ENCODE measurements at regions not wholly inside any gene's neighbourhood (a gene's known extent, or its start where the extent isn't known, plus 50 kb on each side); places are given as distances from the start of the nearest gene placed in this dataset.
"Not testable (repeated sequence)": the region's sequence is repeated elsewhere in the genome, so short reads cannot be mapped to it uniquely, and the experiment has no call there.

DNA sequence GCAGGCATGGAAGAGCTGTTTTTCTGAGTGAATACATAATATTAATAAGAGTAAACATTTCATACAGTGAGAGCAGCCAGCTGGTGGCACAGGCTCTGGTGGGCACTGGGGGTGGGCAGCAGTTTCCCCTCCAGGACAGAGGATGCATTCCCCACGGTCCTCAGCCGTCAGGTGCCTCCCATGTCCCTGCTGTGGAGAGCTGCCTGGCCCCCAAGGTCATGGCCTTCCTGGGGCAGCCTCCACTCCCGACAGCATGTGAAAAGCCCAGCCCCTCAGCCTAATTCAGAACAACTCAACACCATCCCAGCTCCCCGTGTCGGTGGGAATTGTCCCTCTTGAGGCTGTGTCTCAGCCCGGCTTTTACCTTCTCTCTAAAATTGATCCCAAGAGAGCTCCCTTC, 147.4 kb downstream of the GALR1 start:
- peaks cover 17% of the 10 kb centered on the region for H3K27me3 Mint-ChIP-seq
- no peaks in the 10 kb centered on the region for H3K9me3 Mint-ChIP-seq
- H3K36me3 Mint-ChIP-seq, result no peaks in the 10 kb centered on the region
- DNase-seq, result no peak
- H3K4me3 Mint-ChIP-seq, result no peak overlapping the region
- H3K27ac Mint-ChIP-seq, result no peak overlapping the region
- no peaks in the 10 kb centered on the region for H3K4me1 Mint-ChIP-seq

GRCh38 chr18:77397617-77398016, 148.0 kb downstream of the GALR1 start:
- Mint-ChIP-seq H3K4me3 (no peak overlapping the region), H3K4me1 (no peaks in the 10 kb centered on the region), H3K9me3 (no peaks in the 10 kb centered on the region), H3K36me3 (no peaks in the 10 kb centered on the region), H3K27ac (no peak overlapping the region), H3K27me3 (peaks cover 12% of the 10 kb centered on the region)
- DNase-seq, result no peak

DNA sequence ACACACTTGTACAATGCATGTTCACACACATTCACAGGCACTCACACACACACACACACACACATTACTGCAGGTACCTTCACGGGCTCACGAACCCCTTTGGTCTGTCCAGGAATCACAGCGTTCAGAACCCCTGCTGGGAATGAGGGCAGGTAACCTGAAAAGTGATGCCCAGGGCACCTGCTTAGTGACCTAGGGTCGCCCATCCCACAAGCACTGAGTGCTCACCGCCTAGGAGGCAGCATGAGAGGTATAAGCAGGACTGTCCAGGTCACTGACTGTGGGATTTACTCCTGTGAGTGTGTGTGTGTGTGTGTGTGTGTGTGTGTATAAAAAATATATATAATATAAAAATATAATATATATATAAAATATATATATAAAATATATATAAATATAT, 150.9 kb downstream of the GALR1 start:
- no peaks in the 10 kb centered on the region for H3K36me3 Mint-ChIP-seq
- H3K27ac Mint-ChIP-seq, result no peak overlapping the region
- DNase-seq, result no peak
- H3K4me3 Mint-ChIP-seq, result no peak overlapping the region
- no peaks in the 10 kb centered on the region for H3K4me1 Mint-ChIP-seq
- no peaks in the 10 kb centered on the region for H3K9me3 Mint-ChIP-seq
- no peaks in the 10 kb centered on the region for H3K27me3 Mint-ChIP-seq

DNA sequence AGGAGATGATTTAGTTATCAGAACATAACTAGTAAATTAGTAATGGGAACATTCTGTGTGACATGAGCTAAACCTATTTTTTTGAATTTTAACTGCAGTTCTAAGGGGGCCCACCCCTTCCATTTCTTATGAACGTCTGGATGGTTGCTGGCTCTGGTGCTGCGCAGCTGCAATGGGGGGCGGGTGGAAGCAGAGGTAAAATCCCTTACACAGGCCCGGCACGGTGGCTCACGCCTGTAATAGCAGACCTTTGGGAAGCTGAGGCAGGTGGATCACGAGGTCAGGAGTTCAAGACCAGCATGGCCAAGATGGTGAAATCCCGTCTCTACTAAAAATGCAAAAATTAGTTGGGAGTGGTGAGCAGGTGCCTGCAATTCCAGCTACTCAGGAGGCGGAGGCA, 151.5 kb downstream of the GALR1 start:
- no peaks in the 10 kb centered on the region for H3K4me1 Mint-ChIP-seq
- no peaks in the 10 kb centered on the region for H3K27me3 Mint-ChIP-seq
- H3K36me3 Mint-ChIP-seq, result no peaks in the 10 kb centered on the region
- DNase-seq, result no peak
- H3K9me3 Mint-ChIP-seq, result no peaks in the 10 kb centered on the region
- H3K27ac Mint-ChIP-seq, result no peak overlapping the region
- no peak overlapping the region for H3K4me3 Mint-ChIP-seq

- Mint-ChIP-seq H3K27me3 (no peaks in the 10 kb centered on the region), H3K4me1 (no peaks in the 10 kb centered on the region), H3K36me3 (no peaks in the 10 kb centered on the region)
These were observed 154.4 kb downstream of the GALR1 start for GRCh38 chr18:77403969-77404535.

DNA sequence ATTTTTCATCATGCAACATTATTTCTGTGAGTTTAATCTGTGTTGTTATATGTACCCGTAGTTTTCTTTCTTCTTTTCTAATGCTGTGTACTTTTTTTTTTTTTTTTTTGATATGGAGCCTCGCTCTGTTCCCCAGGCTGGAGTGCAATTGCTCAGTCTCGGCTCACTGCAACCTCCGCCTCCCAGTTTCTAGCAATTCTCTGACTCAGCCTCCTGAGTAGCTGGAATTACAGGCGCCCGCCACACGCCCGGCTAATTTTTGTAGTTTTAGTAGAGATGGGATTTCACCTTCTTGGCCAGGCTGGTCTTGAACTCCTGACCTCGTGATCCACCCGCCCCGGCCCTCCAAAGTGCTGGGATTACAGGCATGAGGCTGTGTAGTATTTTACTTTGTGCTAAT, 155.4 kb downstream of the GALR1 start:
- DNase-seq, result no peak
- Mint-ChIP-seq H3K36me3 (no peaks in the 10 kb centered on the region), H3K27ac (no peak overlapping the region), H3K9me3 (no peaks in the 10 kb centered on the region), H3K27me3 (no peaks in the 10 kb centered on the region), H3K4me1 (no peaks in the 10 kb centered on the region), H3K4me3 (no peak overlapping the region)

More at GRCh38 chr18:77403969-77404535, 154.4 kb downstream of the GALR1 start:
- no peaks in the 10 kb centered on the region for H3K9me3 Mint-ChIP-seq
- H3K4me3 Mint-ChIP-seq, result no peak overlapping the region
- no peak for DNase-seq
- H3K27ac Mint-ChIP-seq, result no peak overlapping the region

- Mint-ChIP-seq H3K36me3 (no peaks in the 10 kb centered on the region), H3K4me1 (no peaks in the 10 kb centered on the region), H3K4me3 (no peak overlapping the region), H3K27ac (no peak overlapping the region), H3K9me3 (no peaks in the 10 kb centered on the region), H3K27me3 (no peaks in the 10 kb centered on the region)
- no peak for DNase-seq
These were observed 158.1 kb downstream of the GALR1 start for GRCh38 chr18:77407733-77408132.

GRCh38 chr18:77421546-77421945, 171.9 kb downstream of the GALR1 start:
- H3K27me3 Mint-ChIP-seq, H3K36me3 Mint-ChIP-seq, H3K4me1 Mint-ChIP-seq, H3K9me3 Mint-ChIP-seq, H3K4me3 Mint-ChIP-seq, H3K27ac Mint-ChIP-seq, DNase-seq: not testable (repeated sequence)

DNA sequence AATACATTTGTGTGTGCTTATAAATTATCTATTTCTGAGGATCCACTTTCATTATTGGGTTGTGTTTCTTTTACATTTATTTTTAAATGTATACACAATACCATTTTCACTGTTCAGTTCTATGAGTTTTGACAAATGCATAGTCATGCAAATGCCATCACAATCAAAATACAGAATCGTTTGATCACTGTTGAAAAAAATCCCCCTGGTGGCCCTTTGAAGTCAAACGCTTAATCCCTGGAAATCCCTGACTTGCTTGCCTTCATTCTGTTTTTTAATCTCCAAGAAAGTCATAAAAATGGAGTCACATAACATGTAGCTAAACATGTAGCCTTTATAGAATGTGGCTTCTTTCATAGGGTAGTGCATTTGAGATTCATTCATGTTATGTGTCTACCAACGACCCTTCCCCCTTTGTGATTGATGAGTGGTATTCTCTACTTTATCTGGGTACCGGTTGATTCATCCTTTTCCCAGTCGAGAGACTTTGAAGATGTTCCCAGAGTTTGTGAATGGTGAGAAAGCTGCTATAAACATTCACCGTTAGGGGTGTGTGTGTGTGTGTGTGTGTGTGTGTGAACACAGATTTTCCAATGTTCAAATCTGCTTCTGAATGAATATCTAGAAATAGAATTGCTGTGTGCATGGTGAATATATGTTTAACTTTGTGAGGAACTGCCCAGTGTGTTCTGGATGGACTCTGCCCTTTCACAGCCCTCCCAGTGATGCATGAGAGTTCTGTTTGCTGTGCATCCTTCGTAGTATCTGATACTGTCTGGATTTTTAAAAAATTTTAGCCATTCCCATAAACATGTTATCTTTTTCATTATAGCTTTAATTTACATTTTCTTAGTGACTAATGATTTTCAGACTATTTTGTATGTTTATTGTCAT, 173.6 kb downstream of the GALR1 start:
- no peaks in the 10 kb centered on the region for H3K9me3 Mint-ChIP-seq
- H3K4me3 Mint-ChIP-seq, result no peak overlapping the region
- H3K4me1 Mint-ChIP-seq, result no peaks in the 10 kb centered on the region
- H3K36me3 Mint-ChIP-seq, result no peaks in the 10 kb centered on the region
- no peak overlapping the region for H3K27ac Mint-ChIP-seq
- peaks cover 11% of the 10 kb centered on the region for H3K27me3 Mint-ChIP-seq
- no peak for DNase-seq

DNA sequence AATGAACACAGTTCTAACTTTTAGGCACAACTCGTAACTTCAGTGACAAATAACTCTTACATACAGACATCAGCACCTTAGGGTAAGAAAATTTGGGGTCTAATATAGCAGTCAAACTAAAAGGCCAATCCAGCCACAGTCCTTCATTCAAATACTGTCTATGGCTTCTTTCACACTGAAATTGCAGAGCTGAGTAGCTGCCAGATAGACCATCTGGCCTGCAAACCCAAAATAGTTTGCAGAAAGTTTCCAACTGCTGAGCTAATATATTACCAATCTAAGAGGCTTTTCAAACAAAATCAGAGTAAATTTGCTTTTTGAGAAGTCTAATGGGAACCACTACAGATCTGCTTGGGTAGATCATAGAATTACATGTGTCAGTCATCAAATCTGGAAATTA, 183.4 kb downstream of the GALR1 start:
- H3K27ac Mint-ChIP-seq, result no peak overlapping the region
- no peak overlapping the region for H3K4me3 Mint-ChIP-seq
- no peak for DNase-seq
- H3K36me3 Mint-ChIP-seq, result no peaks in the 10 kb centered on the region
- peaks cover 28% of the 10 kb centered on the region for H3K27me3 Mint-ChIP-seq
- H3K9me3 Mint-ChIP-seq, result no peaks in the 10 kb centered on the region
- no peaks in the 10 kb centered on the region for H3K4me1 Mint-ChIP-seq

DNA sequence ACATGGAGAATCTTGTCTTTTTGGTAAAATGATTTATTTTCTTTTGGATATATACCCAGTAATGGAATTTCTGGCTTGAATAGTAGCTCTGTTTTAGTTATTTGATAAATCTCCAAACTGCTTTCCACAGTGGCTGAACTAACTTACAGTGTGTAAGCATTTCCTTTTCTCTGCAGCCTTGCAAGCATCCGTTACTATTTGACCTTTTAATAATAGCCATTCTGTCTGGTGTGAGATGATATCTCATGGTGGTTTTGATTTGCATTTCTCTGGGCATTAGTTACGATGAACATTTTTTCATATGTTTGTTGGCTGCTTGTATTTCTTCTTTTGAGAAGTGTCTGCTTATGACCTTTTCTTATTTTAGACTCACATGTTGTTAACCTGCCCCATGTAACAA, 190.2 kb downstream of the GALR1 start:
- H3K4me1 Mint-ChIP-seq, result no peaks in the 10 kb centered on the region
- no peaks in the 10 kb centered on the region for H3K36me3 Mint-ChIP-seq
- no peak overlapping the region for H3K27ac Mint-ChIP-seq
- H3K27me3 Mint-ChIP-seq, result peaks cover 20% of the 10 kb centered on the region
- H3K4me3 Mint-ChIP-seq, result no peak overlapping the region
- no peaks in the 10 kb centered on the region for H3K9me3 Mint-ChIP-seq
- DNase-seq, result no peak

GRCh38 chr18:77442393-77442792, 192.7 kb downstream of the GALR1 start:
- H3K9me3 Mint-ChIP-seq, result no peaks in the 10 kb centered on the region
- peaks cover 20% of the 10 kb centered on the region for H3K27me3 Mint-ChIP-seq
- H3K27ac Mint-ChIP-seq, result no peak overlapping the region
- no peaks in the 10 kb centered on the region for H3K4me1 Mint-ChIP-seq
- H3K4me3 Mint-ChIP-seq, result no peak overlapping the region
- no peaks in the 10 kb centered on the region for H3K36me3 Mint-ChIP-seq
- no peak for DNase-seq

- Mint-ChIP-seq H3K4me1 (no peaks in the 10 kb centered on the region), H3K9me3 (no peaks in the 10 kb centered on the region), H3K36me3 (no peaks in the 10 kb centered on the region), H3K4me3 (no peak overlapping the region), H3K27me3 (peaks cover 20% of the 10 kb centered on the region), H3K27ac (no peak overlapping the region)
- no peak for DNase-seq
These were observed 194.7 kb downstream of the GALR1 start for GRCh38 chr18:77444385-77444784.

DNA sequence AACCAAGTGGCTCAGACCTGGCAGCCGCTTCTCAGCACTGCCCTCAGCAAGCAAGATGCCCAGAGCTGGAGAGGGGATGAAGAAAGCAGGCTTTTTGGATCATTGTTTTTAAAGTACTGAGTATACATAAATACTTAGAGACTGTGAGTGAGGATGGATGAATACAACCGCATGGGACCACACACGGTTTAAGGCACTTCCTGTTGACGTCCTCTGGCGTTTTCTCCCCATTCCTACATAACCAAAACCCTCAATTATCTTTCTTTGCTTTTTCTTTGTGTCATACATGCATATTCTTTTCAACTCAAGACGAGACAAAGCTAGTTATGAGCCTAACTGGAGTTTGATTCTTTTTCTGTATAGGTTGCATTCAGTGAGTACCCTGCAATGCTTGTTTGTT, 198.4 kb downstream of the GALR1 start:
- peaks cover under 1% of the 10 kb centered on the region for H3K27me3 Mint-ChIP-seq
- H3K4me1 Mint-ChIP-seq, result no peaks in the 10 kb centered on the region
- H3K27ac Mint-ChIP-seq, result no peak overlapping the region
- H3K36me3 Mint-ChIP-seq, result no peaks in the 10 kb centered on the region
- no peak overlapping the region for H3K4me3 Mint-ChIP-seq
- H3K9me3 Mint-ChIP-seq, result no peaks in the 10 kb centered on the region
- DNase-seq, result no peak

GRCh38 chr18:77455004-77455403, 205.4 kb downstream of the GALR1 start:
- Mint-ChIP-seq H3K27me3 (no peaks in the 10 kb centered on the region), H3K27ac (no peak overlapping the region), H3K36me3 (no peaks in the 10 kb centered on the region), H3K9me3 (no peaks in the 10 kb centered on the region), H3K4me3 (no peak overlapping the region), H3K4me1 (no peaks in the 10 kb centered on the region)
- DNase-seq, result no peak

DNA sequence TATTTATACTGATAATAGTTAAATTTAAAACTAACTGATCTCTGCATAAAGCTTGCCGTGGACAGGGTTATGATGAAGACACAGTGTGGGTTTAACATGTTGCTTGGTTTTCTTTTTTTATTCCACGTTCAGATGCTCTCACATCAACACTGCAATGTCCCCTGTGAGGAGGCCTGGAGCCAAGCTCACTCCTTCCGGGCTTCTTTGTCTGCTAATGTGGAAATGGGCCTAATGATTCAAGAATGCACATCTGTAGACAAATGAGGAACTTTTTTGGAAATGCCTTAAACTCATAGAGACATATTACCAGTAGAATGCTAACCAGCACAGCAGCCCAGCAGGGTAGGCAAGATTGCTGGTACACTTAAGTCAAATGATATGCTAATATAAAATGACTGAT, 208.0 kb downstream of the GALR1 start:
- no peak overlapping the region for H3K4me3 Mint-ChIP-seq
- no peak overlapping the region for H3K27ac Mint-ChIP-seq
- H3K36me3 Mint-ChIP-seq, result no peaks in the 10 kb centered on the region
- no peak for DNase-seq
- H3K27me3 Mint-ChIP-seq, result no peaks in the 10 kb centered on the region
- H3K4me1 Mint-ChIP-seq, result no peaks in the 10 kb centered on the region
- no peaks in the 10 kb centered on the region for H3K9me3 Mint-ChIP-seq

All from activated naive CD8-positive, alpha-beta T cell treated with anti-CD3 and anti-CD28 coated beads for 36 hours (primary cell).